ENCODE measurements at regions not wholly inside any gene's neighbourhood (a gene's known extent, or its start where the extent isn't known, plus 50 kb on each side); places are given as distances from the start of the nearest gene placed in this dataset.

GRCh38 chr6:47141963-47142362 lies 99.8 kb upstream of the ADGRF1 start:
- intact Hi-C loops (cut with micrococcal nuclease) = no loop called here
- no TSS peak for BruUV-seq (replicated peaks)
- Mint-ChIP-seq H3K27me3 (ENCODE audit: insufficient read depth, unreplicated experiment) (no peaks in the 10 kb centered on the region), H3K36me3 (ENCODE audit: insufficient read depth, unreplicated experiment) (no peaks in the 10 kb centered on the region), H3K4me1 (ENCODE audit: insufficient read depth, unreplicated experiment) (peaks cover 27% of the 10 kb centered on the region), H3K9me3 (ENCODE audit: unreplicated experiment) (peaks cover 10% of the 10 kb centered on the region), H3K4me3 (ENCODE audit: unreplicated experiment) (no peak overlapping the region), H3K27ac (ENCODE audit: low read depth, unreplicated experiment) (no peak overlapping the region)
- DNase-seq (ENCODE audit: unreplicated experiment) = no peak
- ChIA-PET CTCF (no interaction called here), POLR2A (interaction anchor here (1.9 kb wide), 1 partner anchor 27 kb away, joined by 4 read pairs; no protein-coding TSS in a partner anchor)
- TF ChIP-seq, protein P1, sequence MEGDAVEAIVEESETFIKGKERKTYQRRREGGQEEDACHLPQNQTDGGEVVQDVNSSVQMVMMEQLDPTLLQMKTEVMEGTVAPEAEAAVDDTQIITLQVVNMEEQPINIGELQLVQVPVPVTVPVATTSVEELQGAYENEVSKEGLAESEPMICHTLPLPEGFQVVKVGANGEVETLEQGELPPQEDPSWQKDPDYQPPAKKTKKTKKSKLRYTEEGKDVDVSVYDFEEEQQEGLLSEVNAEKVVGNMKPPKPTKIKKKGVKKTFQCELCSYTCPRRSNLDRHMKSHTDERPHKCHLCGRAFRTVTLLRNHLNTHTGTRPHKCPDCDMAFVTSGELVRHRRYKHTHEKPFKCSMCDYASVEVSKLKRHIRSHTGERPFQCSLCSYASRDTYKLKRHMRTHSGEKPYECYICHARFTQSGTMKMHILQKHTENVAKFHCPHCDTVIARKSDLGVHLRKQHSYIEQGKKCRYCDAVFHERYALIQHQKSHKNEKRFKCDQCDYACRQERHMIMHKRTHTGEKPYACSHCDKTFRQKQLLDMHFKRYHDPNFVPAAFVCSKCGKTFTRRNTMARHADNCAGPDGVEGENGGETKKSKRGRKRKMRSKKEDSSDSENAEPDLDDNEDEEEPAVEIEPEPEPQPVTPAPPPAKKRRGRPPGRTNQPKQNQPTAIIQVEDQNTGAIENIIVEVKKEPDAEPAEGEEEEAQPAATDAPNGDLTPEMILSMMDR (IDR thresholded peaks at IDR 0.05; ENCODE audit: unreplicated experiment) = no peak

DNA sequence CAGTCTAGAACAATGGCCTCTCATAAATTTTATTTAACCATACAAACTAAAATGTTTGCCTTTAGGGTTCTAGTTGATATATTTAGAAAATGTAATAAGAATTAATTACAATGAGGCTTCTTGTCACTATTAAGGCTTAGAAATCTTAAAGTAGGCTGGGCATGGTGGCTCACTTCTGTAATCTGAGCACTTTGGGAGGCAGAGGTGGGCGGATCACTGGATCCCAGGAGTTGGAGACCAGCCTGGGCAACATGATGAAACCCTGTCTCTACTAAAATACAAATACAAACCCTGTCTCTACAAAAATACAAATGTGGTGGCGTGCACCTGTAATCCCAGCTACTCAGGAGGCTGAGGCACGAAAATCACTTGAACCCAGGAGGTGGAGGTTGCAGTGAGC lies 99.0 kb upstream of the ADGRF1 start:
- H3K4me3 Mint-ChIP-seq (ENCODE audit: unreplicated experiment) = no peak overlapping the region
- H3K27ac Mint-ChIP-seq (ENCODE audit: low read depth, unreplicated experiment) = no peak overlapping the region
- no TSS peak for BruUV-seq (replicated peaks)
- ChIA-PET CTCF (interaction anchor here (0.5 kb wide), 1 partner anchor 85 kb away, joined by 4 read pairs; no protein-coding TSS in a partner anchor), POLR2A (interaction anchor here (1.9 kb wide), 1 partner anchor 28 kb away, joined by 4 read pairs; no protein-coding TSS in a partner anchor)
- peaks cover 24% of the 10 kb centered on the region for H3K4me1 Mint-ChIP-seq (ENCODE audit: insufficient read depth, unreplicated experiment)
- no peaks in the 10 kb centered on the region for H3K36me3 Mint-ChIP-seq (ENCODE audit: insufficient read depth, unreplicated experiment)
- peak; percentile 20 for DNase-seq (ENCODE audit: unreplicated experiment)
- TF ChIP-seq, protein P1 (IDR thresholded peaks at IDR 0.05; ENCODE audit: unreplicated experiment) = no peak
- H3K27me3 Mint-ChIP-seq (ENCODE audit: insufficient read depth, unreplicated experiment) = no peaks in the 10 kb centered on the region
- peaks cover 10% of the 10 kb centered on the region for H3K9me3 Mint-ChIP-seq (ENCODE audit: unreplicated experiment)
- intact Hi-C loops (cut with micrococcal nuclease) = no loop called here

- intact Hi-C loops (cut with micrococcal nuclease) = loop anchor here (5.0 kb wide), 1 partner anchor 41 kb away; no protein-coding TSS in a partner anchor
- POLR2A ChIA-PET = interaction anchor here (0.7 to 1.8 kb wide), 4 partner anchors 30 to 171 kb away, joined by 3 to 10 read pairs (median 4); no protein-coding TSS in a partner anchor
- Mint-ChIP-seq H3K27ac (ENCODE audit: low read depth, unreplicated experiment) (no peak overlapping the region), H3K36me3 (ENCODE audit: insufficient read depth, unreplicated experiment) (no peaks in the 10 kb centered on the region), H3K27me3 (ENCODE audit: insufficient read depth, unreplicated experiment) (no peaks in the 10 kb centered on the region), H3K9me3 (ENCODE audit: unreplicated experiment) (peaks cover 7% of the 10 kb centered on the region), H3K4me3 (ENCODE audit: unreplicated experiment) (no peak overlapping the region), H3K4me1 (ENCODE audit: insufficient read depth, unreplicated experiment) (peaks cover 25% of the 10 kb centered on the region)
- peak; percentile 43 for DNase-seq (ENCODE audit: unreplicated experiment)
- TF ChIP-seq, protein P1 (IDR thresholded peaks at IDR 0.05; ENCODE audit: unreplicated experiment) = no peak
- no TSS peak for BruUV-seq (replicated peaks)
- CTCF ChIA-PET = interaction anchor here (0.6 to 1.0 kb wide), 4 partner anchors 13 to 172 kb away, joined by 3 to 4 read pairs (median 3); no protein-coding TSS in a partner anchor
These were observed 95.9 kb upstream of the ADGRF1 start for GRCh38 chr6:47138046-47138445.

- TF ChIP-seq, protein P1 (IDR thresholded peaks at IDR 0.05; ENCODE audit: unreplicated experiment) = no peak
- POLR2A ChIA-PET = interaction anchor here (1.0 to 2.6 kb wide), 4 partner anchors 8 to 31 kb away, joined by 4 to 25 read pairs (median 8); no protein-coding TSS in a partner anchor
- intact Hi-C loops (cut with micrococcal nuclease) = loop anchor here (5.0 kb wide), 1 partner anchor 40 kb away; no protein-coding TSS in a partner anchor
- H3K27ac Mint-ChIP-seq (ENCODE audit: low read depth, unreplicated experiment) = no peak overlapping the region
- H3K4me1 Mint-ChIP-seq (ENCODE audit: insufficient read depth, unreplicated experiment) = peaks cover 25% of the 10 kb centered on the region
- CTCF ChIA-PET = interaction anchor here (1.3 kb wide), 1 partner anchor 39 kb away, joined by 3 read pairs; no protein-coding TSS in a partner anchor
- H3K27me3 Mint-ChIP-seq (ENCODE audit: insufficient read depth, unreplicated experiment) = no peaks in the 10 kb centered on the region
- DNase-seq (ENCODE audit: unreplicated experiment) = no peak
- H3K36me3 Mint-ChIP-seq (ENCODE audit: insufficient read depth, unreplicated experiment) = no peaks in the 10 kb centered on the region
- no TSS peak for BruUV-seq (replicated peaks)
- H3K9me3 Mint-ChIP-seq (ENCODE audit: unreplicated experiment) = no peaks in the 10 kb centered on the region
- H3K4me3 Mint-ChIP-seq (ENCODE audit: unreplicated experiment) = no peak overlapping the region
These were observed 94.9 kb upstream of the ADGRF1 start for GRCh38 chr6:47137073-47137472.
